Epithelial cell of esophagus (primary cell): ENCODE measurements at regions not wholly inside any gene's neighbourhood (a gene's known extent, or its start where the extent isn't known, plus 50 kb on each side); places are given as distances from the start of the nearest gene placed in this dataset.

ENCODE experiments used
- DNase-seq: peaks from one replicate; pipeline ENCODE4 v3.0.0; 2010; ENCODE audit warnings: low read depth
- H3K4me3 ChIP-seq: 2 replicates; pipeline ENCODE4 v1.5.1; 2011; ENCODE audit warnings: mild to moderate bottlenecking, low read length, control low read depth
- CTCF ChIP-seq: IDR thresholded peaks from 2 replicates; pipeline ENCODE4 v1.5.1; 2011; ENCODE audit warnings: low read depth, mild to moderate bottlenecking, low read length, control low read depth, inconsistent platforms; ENCODE audit not compliant: insufficient read depth; ENCODE audit errors: missing control alignments

- no peak overlapping the region for H3K4me3 ChIP-seq
- no peak for TF ChIP-seq CTCF
- DNase-seq, result no peak
Observed at GRCh38 chr9:7240569-7241311, 483.0 kb downstream of the KDM4C start.

GRCh38 chr9:7239708-7240107, 481.9 kb downstream of the KDM4C start:
- no peak for DNase-seq
- no peak for TF ChIP-seq CTCF
- H3K4me3 ChIP-seq, result no peak overlapping the region

GRCh38 chr9:7238247-7238637, 480.5 kb downstream of the KDM4C start:
- no peak overlapping the region for H3K4me3 ChIP-seq
- TF ChIP-seq CTCF, result no peak
- DNase-seq, result no peak

GRCh38 chr9:7237473-7238246, 479.9 kb downstream of the KDM4C start:
- H3K4me3 ChIP-seq, result no peak overlapping the region
- peak; percentile 2 for DNase-seq
- no peak for TF ChIP-seq CTCF

GRCh38 chr9:7236186-7236585, 478.4 kb downstream of the KDM4C start:
- H3K4me3 ChIP-seq, result no peak overlapping the region
- no peak for TF ChIP-seq CTCF
- no peak for DNase-seq

GRCh38 chr9:7234144-7234543, 476.4 kb downstream of the KDM4C start:
- peak; percentile 51 for DNase-seq
- peak; percentile 61 for TF ChIP-seq CTCF
- no peak overlapping the region for H3K4me3 ChIP-seq

GRCh38 chr9:7229571-7229970, 471.8 kb downstream of the KDM4C start:
- no peak for TF ChIP-seq CTCF
- no peak overlapping the region for H3K4me3 ChIP-seq
- no peak for DNase-seq
